ENCODE measurements at regions not wholly inside any gene's neighbourhood (a gene's known extent, or its start where the extent isn't known, plus 50 kb on each side); places are given as distances from the start of the nearest gene placed in this dataset.

- TF ChIP-seq BACH1 (IDR thresholded peaks at IDR 0.05; ENCODE audit: low read length) (no peak), POLR2A (IDR thresholded peaks at IDR 0.05; ENCODE audit: control extremely low read depth in 1 of 2, low read depth in 2 of 2, low read length in 2 of 2) (no peak), ZNF274 (IDR thresholded peaks at IDR 0.05; ENCODE audit: borderline replicate concordance, extremely low read depth, low read length) (no peak), SP2 (IDR thresholded peaks at IDR 0.05; ENCODE audit: low read length) (no peak), EZH2 (IDR thresholded peaks at IDR 0.05; ENCODE audit: low read depth, low read length, severe bottlenecking) (no peak), SIN3A (conservative IDR thresholded peaks at IDR 0.05 in 1 of 2, IDR thresholded peaks at IDR 0.05 in 1 of 2; ENCODE audit: low read depth in 1 of 2, low read length in 2 of 2) (no peak)
These were observed 250.8 kb downstream of the FOXD2 start for GRCh38 chr1:47688461-47689296.

Data from H1 (cell line).